GM18907 (cell line): ENCODE measurements at regions not wholly inside any gene's neighbourhood (a gene's known extent, or its start where the extent isn't known, plus 50 kb on each side); places are given as distances from the start of the nearest gene placed in this dataset.
"Not testable (repeated sequence)": the region's sequence is repeated elsewhere in the genome, so short reads cannot be mapped to it uniquely, and the experiment has no call there.

Experiments
- ATAC-seq: cut with Tn5 transposase; IDR thresholded peaks from one replicate; pipeline ENCODE4 v1.9.1; 2021; ENCODE audit warnings: mild to moderate bottlenecking, moderate library complexity; ENCODE audit not compliant: unreplicated experiment

DNA sequence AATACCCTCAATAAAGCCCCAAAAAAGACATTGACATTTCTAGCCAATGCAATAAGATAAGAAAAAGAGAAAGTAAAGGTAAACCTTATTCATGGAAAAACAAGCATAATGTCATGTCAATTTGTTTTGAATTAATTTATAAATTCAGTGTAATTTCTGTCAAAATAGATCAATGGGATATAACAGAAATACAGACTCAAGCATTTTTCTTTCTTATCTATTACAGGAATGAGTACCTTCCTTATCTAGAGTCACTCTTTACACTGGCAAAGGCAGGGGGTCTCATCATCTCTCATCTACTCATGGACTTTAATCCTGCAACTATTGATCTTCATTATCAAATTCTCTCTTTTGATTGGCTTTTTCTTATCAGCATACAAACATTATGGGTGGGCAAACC, 127.1 kb upstream of the SHH start:
- no peak for ATAC-seq

DNA sequence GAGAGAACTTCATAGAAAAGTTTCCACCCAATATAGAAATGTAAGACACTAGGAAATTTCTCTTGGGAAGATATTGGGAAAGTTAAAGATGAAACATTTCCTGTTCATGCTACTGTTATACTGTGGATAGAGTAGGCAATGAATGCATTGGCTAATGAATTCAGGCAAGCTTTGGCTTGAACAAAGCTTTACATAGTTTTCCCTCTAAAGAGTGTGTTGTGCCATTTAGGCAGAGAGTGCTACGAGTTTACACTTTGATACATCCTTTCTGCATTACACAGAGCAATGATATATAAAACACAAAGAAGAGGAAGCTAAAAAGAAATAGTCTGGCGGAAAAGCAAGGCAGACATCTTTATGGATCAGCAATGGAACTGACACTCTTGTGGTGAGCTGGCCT, 125.9 kb upstream of the SHH start:
- ATAC-seq: no peak

DNA sequence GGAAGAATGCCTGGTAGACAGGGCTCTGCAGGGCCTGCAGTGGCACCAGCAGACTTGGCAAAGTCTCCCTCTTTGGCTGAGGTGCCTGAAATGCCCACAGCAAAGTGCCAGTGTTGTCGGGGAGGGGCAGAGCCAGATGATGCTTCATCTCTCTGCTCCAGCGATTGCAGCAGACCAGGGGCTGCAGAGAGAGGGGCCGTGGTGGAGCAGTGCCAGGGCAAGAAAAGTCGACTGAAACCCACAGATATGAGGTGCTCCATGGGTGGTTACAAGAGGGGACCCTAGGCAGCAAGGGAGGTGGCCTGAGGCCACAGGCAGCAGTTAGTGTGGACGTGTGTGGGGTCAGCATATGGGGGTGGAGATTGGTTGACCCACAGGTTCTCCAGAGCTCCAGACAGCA, 123.5 kb upstream of the SHH start:
- ATAC-seq: no peak

DNA sequence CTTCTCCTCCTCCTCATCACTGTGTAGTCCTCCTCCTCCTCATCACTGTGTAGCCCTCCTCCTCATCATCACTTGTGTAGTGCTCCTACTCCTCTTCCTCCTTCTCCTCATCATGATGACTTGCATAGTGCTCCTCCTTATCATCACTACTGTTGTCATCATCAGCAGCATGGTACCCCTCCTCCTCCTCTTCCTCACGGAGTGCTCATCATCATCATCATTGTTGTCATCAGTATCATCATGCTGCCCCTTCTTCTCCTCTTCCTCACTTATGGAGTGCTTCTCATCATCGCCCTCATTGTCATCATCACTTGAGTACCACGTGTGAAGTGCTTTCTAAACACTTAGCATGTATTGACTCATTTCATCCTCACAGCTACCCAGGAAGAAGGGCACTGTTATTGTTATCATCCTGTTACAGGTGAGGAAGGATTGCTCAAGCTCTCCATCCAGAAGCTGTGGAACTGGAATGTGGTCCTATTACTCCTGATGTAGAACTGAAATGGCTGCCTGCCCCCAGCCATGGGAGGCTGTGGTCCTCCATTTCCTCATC, 122.8 kb upstream of the SHH start:
- no peak for ATAC-seq

DNA sequence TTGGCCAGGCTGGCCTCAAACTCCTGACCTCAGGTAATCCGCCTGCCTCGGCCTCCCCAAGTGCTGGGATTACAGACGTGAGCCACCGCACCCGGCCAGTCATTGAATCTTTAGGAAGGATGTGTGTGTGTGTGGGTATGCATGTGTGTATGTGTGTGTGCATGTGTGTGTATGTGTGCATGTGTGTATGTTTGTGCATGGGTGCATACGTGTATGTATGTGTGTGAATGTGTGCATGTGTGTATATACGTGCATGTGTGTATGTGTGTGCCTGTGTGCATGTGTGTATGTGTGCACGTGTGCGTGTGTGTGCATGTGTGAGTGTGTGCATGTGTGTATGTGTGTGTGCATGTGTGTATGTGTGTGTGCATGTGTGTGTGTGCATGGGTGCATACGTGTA, 120.1 kb upstream of the SHH start:
- ATAC-seq: not testable (repeated sequence)

DNA sequence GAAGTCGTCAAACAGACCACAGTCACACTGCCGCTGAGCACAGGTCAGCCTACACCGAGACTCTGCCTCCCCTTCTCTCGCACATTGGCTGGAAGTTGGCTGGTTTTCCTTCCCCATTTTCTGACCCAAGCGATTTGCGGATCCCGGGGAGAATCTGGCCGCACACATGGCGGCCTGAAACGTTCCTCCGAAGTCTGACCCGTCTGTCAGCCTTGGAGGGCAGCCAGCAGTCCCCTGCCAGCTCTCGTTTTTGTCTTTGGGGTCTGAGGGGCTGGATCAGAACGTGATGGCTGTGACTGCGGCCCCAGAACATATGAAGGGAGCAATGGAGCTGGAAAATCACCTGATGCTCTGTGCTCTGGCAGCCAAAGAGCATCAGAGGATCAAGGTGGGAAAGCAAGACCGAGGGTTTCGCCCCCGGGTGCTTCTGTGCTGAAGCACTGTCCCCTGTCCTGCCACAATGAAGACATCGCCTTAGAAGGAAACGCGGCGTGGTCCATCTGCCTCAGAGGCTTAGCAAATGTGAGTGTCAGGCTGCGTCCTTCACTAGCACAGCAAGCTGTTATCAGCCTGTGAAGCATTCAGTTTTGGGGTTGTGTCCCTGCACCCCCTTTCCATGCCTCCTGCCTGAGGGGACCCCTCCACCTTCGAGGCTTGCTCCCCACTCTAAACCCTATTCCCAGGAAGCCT, 119.3 kb upstream of the SHH start:
- no peak for ATAC-seq

DNA sequence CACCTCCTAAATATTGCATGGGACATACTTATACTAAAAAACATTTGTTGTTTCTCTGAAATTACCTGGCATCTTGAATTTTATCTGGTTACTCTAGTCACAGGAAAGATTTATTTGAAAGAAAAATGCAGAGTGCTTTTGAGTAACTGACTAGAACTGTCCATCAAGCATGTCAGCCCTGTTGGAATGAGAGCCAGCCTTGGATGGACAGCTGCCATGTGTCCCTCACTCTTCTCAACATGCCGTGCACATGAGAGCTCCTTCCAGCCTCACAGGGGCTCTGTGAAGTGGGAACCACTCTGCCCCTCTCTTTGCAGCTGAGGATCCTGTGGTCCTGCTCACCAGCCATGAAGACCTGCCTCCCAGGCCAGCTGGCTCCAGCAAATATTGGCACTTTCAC, 118.3 kb upstream of the SHH start:
- no peak for ATAC-seq

DNA sequence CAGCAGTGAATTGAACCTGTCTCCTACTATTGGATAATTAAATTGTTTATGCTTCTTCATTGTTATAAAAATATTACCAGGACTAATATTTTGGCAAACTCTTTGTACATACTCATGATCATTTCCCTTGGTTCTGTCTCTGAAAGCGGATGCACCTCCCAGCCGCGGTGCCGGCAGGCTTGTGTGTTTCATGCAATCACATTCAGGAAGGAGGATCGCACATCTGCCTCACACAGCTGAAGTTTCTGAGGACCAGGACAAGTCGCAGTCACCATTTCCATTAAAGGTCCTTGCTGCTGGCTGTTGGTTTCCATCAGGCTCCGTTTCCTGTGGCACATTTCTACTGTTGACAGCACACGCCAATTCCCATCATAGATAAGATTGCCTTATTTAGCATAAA, 117.8 kb upstream of the SHH start:
- ATAC-seq: no peak

DNA sequence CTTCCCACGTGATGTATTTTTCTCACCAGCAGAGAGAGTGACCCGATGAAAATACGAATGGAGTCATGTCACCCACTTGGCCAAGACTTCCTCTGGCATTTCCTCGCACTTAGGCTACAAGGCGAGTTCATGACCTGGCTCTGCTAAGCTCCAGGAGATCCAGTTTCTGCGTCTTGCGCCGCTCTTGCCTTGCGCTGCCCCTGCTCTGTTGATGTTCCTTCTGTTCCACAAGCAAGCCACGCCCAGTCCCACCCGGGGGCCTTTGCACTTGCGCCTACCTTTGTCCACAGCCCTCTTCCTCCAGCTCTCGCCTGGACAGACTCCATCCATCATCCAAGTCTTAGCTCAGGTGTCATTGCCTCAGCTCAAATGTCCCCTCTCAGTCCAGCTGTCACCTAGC, 116.3 kb upstream of the SHH start:
- no peak for ATAC-seq

DNA sequence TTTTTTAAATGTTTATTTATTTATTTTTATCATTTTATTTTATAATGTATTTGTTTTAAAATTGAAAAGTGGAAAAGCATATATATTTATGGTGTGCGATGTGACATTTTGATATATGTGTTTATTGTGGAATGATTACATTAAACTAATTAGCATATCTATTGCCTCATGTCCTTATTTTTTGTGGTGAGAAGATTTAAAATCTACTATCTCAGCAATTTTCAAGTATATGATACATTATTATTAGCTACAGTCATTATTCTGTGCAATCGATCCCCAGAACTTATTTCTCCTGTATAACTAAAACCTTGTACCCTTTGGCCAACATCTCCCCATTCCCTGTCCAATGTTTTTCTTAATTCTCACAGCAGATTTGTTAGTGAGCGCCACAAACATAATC, 115.6 kb upstream of the SHH start:
- no peak for ATAC-seq

DNA sequence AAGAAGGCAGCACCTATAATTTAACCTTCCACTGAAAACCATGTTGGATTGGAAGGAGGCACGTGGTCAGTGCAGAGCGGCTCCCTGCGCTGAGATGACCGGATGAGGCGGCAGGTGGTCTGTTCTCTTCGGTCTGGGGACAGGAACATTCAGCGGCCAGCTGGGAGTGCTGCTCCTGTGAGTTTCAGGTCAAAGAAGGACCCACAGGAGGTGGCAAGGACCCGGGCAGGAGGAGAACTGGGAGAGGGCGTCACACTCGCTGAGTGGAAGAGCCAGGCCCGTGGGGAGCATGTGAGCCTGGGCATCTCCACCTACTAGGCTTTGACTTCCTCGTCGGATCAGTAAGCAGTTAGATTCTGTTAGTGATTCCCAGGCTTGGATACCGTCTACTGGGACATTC, 113.4 kb upstream of the SHH start:
- no peak for ATAC-seq

DNA sequence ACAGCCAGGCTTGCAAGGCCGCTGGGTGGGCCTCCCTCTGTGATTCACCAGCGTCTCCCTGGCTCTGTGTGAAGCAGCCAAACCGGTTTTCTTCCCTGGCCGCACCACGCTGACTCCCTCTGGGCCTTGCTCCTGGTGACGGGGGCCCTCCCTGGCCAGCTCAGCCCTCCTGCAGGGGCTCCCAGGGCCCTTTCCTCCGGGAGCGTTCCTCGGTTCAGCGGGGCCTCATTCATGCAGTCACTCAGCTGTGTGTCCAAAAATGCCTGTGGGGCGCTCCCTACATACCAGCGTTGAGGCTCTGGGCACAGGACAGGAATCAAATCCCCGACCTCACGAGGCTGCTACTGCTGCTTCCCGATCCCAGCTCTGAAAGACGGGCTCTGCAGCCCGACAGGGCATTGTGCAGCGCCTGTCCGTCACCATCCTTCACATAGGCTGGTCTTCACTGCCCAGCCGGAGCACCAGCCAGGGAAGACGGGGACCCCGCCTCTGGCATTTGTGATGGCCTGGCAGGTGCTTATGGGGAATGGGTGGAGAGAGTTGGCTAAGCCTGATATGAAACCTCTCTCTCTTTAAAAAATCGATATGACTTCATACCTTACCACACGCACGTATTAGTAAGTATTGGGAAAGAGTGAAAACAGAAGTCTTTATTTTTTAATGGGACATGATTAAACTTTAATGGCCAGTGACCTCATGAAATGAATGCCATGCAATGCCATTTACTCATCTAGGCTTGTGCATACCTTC, 110.0 kb upstream of the SHH start:
- no peak for ATAC-seq

DNA sequence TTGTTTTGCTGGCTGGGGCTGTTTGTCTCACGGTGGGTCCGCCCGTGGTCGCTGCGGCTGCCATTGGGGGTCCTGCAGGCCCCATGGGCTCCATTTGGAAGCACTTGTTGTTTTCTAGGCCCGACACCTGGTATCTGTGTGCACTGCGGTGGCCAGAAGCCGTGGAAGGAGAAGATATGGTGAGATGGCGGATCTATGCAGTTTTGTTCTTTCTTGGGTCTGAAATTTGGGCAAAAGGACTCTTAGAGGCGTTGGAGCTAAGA, 109.5 kb upstream of the SHH start:
- no peak for ATAC-seq

DNA sequence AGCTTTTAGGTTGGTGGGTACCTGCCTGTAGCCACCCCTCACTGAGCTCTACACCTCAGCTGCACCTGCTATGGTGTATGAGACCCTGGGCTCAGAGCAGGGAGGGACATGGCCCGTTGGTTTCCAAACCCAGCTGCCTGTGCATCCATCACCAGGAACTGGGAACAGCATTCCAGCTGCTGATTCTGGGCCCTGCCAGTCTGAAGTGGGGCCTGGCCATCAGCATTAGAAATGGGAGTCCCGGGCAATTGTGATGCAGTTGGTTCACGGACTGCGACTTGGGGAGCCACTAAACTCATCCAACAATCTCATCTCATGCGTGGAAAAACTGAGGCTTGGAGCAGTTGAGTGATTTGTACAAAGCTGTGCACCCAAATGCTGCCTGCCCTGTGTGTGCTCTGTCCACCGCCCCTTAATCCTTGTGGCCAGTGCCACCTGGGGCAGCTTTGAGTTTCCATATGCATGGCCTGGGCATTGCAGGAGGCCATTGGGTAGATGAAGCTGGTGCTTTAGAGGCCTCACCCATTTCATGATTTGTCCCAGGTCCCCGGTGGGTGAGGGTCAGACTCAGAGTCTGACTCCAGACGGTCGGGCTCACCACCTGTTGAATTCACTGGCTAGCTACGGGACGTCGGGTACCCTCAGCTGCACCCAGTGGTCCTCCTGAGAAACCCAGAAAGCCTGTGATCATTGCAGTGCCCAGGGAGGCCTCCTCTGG, 109.0 kb upstream of the SHH start:
- no peak for ATAC-seq

DNA sequence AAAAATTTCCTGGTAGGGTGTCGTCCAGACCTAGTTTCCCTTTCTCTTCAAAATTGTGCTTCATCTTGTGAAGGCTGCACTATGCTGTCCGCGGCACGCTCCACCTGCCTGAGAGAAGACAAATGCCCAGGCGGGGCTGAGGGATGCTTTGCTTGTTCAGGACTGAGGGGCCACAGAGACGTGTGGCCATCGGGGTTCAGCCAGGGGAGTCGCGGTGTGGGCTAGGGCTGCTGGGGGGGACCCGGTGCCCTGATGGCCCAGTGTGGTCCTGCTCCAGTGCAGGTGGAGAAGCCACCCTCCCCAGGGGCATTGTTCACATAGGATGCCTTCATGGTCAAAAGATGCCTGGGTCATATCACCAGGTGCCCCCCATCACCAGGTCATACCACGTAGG, 107.8 kb upstream of the SHH start:
- no peak for ATAC-seq

DNA sequence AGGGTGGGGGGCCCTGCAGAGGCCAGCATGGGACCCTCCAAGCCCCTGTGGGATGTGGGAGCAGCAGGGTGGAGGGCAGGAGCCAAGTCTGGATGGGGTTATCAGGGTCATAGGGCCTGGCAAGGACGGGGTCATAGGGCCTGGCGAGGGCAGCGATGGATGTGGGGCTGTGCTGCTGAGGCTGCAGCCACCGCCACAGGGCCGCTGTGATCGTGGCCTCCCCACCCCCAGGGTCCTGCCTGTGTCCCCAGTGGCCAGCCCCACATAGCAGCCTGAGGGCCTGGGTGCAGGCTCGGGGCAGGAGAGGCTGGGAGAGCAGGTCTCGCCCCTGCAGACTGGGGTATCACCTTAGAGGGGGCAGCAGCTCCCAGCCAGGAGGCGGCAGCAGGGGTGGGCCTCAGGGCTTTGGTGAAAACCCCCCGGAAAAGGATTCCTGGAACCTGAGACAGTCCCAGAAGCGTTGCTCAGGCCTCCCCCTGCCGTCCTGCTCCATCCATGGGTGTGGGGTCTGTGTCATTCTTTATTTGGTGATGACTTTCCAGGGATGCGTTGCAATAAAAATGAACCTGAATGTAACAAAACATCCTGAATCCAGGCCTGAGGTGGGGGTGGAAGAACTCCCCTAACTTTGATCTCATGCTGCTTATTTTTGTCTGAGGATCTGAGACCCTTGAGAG, 107.3 kb upstream of the SHH start:
- no peak for ATAC-seq

DNA sequence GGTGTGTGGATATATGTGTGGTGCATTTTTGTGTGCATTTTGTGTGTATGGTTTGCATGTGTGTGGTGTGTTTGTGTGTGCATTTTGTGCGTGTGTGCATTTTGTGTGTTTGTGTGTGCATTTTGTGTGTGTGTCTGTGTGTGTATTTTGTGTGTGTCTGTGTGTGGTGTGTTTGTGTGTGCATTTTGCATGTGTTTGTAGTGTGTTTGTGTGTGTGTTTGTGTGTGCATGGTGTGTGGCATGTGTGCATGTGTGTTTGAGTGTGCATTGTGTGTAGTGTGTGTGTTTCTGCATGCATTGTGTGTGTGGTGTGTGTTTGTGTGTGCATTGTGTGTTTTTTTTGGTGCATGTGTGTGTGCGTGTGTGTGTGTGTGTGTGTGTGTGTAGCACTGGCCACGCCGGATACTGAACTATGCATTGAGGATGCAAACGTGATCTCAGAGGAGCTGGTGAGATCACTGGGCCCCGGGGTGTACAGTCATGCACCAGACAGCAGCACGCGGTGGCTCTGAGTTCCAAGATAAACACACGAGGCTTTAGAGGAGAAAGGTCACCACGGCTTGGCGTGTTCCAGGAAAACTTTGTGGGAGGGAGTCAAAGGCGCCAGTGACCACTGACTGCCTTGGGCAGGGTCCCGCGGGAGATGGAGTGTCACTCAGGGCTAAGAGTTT, 106.6 kb upstream of the SHH start:
- no peak for ATAC-seq

DNA sequence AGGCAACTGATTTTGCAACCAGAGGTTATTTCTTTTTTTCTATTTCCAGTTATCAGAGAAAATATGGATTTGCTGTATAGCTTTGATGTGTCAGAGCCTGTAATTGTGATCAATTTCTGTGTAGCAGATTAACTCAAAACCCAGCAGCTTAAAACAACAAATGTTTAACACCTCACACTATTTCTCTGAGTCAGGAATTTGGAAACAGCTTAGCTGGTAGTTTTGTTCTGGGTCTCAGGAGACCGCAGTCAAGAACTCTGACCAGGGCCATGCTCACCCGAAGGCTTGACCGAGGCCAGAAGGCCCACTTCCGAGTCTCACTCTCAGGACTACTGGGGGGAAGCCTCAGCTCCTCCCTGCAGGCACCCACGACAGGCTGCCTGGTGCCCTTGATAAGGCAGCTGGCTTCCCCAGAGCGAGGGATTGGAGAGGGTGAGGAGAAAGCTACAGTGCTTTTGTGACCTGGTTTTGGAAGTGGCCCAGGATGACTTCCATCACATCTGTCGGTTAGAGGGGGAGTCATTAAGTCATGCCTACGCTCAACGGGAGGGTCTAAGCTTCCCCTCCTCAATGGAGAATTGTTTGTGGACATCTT, 105.7 kb upstream of the SHH start:
- ATAC-seq: no peak

DNA sequence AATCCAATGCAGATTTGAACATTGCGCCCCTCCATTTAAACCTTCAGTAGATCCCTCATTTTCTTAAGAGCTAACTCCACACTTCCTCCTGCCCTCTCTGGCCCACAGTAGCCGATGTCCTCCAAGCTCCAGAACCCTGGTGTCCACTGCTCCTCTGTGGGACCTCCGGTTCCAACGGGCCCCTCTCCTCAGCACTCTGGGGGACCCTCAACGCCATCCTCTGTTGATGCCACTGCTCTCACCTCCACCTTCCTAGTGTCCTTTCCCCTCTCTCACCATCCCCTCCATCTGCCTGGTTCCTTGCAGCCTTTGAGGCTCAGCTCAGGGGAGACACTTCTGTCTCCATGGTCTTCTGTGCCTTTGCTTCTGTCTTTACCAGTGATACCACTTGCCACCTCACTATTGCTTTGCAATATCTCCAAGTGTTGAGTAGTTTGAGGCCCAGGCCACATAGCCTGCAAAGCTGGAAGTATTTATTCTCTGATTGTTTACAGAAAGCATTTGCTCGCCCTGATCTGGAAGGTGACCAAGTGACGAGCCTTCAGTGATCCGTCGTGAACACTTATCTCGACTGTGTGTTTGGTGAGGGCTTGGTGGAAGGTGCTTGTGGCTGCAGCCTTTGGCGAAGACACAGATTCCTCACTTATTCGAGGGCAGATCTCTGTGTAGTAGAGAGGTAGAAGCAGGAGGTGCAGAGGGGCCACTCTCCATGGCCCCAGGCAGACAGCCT, 104.8 kb upstream of the SHH start:
- no peak for ATAC-seq

DNA sequence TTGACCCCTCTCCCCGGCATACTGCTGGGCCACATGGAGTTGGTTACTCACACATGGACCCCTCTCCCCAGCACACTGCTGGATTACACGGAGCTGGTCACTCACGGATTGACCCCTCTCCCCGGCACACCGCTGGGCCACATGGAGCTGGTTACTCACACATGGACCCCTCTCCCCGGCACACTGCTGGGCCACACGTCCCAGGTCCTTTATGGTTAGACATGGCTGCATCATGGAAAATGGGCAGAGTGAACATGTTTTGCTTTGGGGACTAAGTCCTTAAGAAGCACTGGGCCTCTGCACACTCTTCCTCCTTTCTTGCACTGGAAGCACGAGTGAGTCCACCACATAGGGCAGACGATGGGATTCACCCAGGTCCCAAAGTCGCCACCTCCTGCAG, 102.1 kb upstream of the SHH start:
- ATAC-seq: no peak
